ENCODE measurements at regions not wholly inside any gene's neighbourhood (a gene's known extent, or its start where the extent isn't known, plus 50 kb on each side); places are given as distances from the start of the nearest gene placed in this dataset.

DNA sequence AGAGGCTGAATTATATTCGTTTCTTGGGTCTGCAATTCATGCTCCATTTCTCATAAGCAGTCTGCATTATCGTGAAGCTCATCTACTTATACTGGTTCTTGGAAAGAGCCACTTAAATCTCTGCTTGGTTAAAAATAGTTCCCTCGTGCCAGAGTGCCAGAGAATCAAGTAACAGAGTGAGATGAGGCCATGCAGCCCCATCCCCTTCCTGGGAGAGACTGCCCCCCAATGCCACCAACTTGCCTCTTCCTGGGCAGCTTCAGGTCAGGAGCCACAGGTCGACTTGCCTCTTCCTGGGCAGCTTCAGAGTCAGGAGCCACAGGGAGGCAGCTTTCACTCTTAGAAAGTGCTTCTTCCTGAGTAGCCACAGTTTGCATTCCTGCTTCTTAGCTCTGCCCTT, 223.9 kb upstream of the ZBED5 start:
- TF ChIP-seq, protein P1, sequence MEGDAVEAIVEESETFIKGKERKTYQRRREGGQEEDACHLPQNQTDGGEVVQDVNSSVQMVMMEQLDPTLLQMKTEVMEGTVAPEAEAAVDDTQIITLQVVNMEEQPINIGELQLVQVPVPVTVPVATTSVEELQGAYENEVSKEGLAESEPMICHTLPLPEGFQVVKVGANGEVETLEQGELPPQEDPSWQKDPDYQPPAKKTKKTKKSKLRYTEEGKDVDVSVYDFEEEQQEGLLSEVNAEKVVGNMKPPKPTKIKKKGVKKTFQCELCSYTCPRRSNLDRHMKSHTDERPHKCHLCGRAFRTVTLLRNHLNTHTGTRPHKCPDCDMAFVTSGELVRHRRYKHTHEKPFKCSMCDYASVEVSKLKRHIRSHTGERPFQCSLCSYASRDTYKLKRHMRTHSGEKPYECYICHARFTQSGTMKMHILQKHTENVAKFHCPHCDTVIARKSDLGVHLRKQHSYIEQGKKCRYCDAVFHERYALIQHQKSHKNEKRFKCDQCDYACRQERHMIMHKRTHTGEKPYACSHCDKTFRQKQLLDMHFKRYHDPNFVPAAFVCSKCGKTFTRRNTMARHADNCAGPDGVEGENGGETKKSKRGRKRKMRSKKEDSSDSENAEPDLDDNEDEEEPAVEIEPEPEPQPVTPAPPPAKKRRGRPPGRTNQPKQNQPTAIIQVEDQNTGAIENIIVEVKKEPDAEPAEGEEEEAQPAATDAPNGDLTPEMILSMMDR (conservative IDR thresholded peaks at IDR 0.05 in 1 of 2, IDR thresholded peaks at IDR 0.05 in 1 of 2; ENCODE audit: extremely low read depth in 1 of 2, insufficient read depth in 1 of 2, low read depth in 1 of 2, low read length in 2 of 2) = no peak
- TF ChIP-seq EZH2 (IDR thresholded peaks at IDR 0.05; ENCODE audit: borderline replicate concordance, low read length) = no peak
